Mucosa of stomach (tissue), 1 donor: ENCODE measurements at regions not wholly inside any gene's neighbourhood (a gene's known extent, or its start where the extent isn't known, plus 50 kb on each side); places are given as distances from the start of the nearest gene placed in this dataset.

Source experiments
- H3K27me3 ChIP-seq: one replicate; pipeline ENCODE4 v1.7.0; 2013; ENCODE audit warnings: mild to moderate bottlenecking, low read length; ENCODE audit not compliant: control insufficient read depth, insufficient read depth
- H3K36me3 ChIP-seq: one replicate; pipeline ENCODE4 v1.7.0; 2013; ENCODE audit warnings: low read length; ENCODE audit not compliant: control insufficient read depth, insufficient read depth
- H3K4me1 ChIP-seq: one replicate; pipeline ENCODE4 v1.7.0; 2013; ENCODE audit warnings: mild to moderate bottlenecking, low read length; ENCODE audit not compliant: control insufficient read depth, insufficient read depth
- H3K4me3 ChIP-seq: one replicate; pipeline ENCODE4 v1.7.0; 2013; ENCODE audit warnings: low read length
- H3K9ac ChIP-seq: one replicate; pipeline ENCODE4 v1.7.0; 2013; ENCODE audit warnings: mild to moderate bottlenecking, low read length, moderate library complexity
- H3K9me3 ChIP-seq: one replicate; pipeline ENCODE4 v1.7.0; 2013; ENCODE audit warnings: mild to moderate bottlenecking, low read length, moderate library complexity; ENCODE audit not compliant: control insufficient read depth
- donor health status: Pancreatic carcinoma.

DNA sequence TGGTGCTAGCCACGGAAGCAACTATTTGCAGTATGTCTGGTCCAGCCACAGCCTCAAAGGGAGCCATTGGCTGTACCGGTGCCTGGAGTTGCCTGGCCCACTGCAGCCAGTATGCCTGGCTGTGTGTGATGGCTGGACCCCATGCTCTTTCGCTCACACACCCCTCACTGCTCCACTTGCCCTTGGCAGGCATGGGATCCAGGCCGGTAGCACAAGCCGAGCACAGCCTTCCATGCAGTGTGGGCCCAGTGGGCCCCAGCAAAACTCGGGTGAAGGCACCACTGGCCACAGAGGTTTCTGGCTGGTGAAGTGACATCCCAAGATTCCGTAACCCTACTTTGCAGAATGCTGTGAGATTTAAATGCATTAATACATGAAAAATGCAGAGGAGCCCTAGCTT, 665.8 kb downstream of the PLPP3 start:
- H3K9ac ChIP-seq: no peak overlapping the region
- H3K4me1 ChIP-seq: no peaks in the 10 kb centered on the region
- H3K36me3 ChIP-seq: no peaks in the 10 kb centered on the region
- no peaks in the 10 kb centered on the region for H3K9me3 ChIP-seq
- H3K27me3 ChIP-seq: no peaks in the 10 kb centered on the region
- no peak overlapping the region for H3K4me3 ChIP-seq

GRCh38 chr1:55912438-55912837, 666.9 kb downstream of the PLPP3 start:
- Histone ChIP-seq H3K27me3 (no peaks in the 10 kb centered on the region), H3K36me3 (no peaks in the 10 kb centered on the region), H3K9ac (no peak overlapping the region), H3K9me3 (no peaks in the 10 kb centered on the region), H3K4me1 (no peaks in the 10 kb centered on the region), H3K4me3 (no peak overlapping the region)

DNA sequence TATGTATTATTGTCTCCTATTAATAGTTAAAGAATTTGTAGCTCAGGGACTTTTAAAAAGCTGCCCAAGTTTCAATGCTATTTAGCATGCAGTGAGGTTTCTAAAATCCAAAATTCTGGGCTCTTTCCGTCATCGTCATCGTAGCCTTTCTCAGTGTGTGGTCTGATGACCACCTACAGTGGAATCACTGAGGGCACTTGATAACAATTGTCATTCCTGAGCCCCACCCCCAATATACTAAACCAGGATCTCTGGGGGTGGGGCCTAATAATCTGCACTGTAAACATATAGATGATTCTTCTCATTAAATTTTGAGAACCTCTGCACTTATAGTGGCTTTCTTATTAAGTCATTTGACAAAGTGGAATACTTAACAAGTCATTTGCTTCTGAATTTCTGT, 674.8 kb downstream of the PLPP3 start:
- no peak overlapping the region for H3K9ac ChIP-seq
- H3K36me3 ChIP-seq: no peaks in the 10 kb centered on the region
- no peaks in the 10 kb centered on the region for H3K9me3 ChIP-seq
- H3K4me3 ChIP-seq: no peak overlapping the region
- H3K27me3 ChIP-seq: no peaks in the 10 kb centered on the region
- H3K4me1 ChIP-seq: no peaks in the 10 kb centered on the region

GRCh38 chr1:55898181-55898580, 681.2 kb downstream of the PLPP3 start:
- H3K9ac ChIP-seq: no peak overlapping the region
- H3K27me3 ChIP-seq: no peaks in the 10 kb centered on the region
- no peaks in the 10 kb centered on the region for H3K36me3 ChIP-seq
- H3K9me3 ChIP-seq: no peaks in the 10 kb centered on the region
- H3K4me1 ChIP-seq: no peaks in the 10 kb centered on the region
- no peak overlapping the region for H3K4me3 ChIP-seq

- H3K4me3 ChIP-seq: no peak overlapping the region
- no peaks in the 10 kb centered on the region for H3K9me3 ChIP-seq
- no peaks in the 10 kb centered on the region for H3K36me3 ChIP-seq
- no peak overlapping the region for H3K9ac ChIP-seq
- H3K27me3 ChIP-seq: no peaks in the 10 kb centered on the region
- no peaks in the 10 kb centered on the region for H3K4me1 ChIP-seq
Observed at GRCh38 chr1:55896210-55896609, 681.0 kb upstream of the USP24 start.

DNA sequence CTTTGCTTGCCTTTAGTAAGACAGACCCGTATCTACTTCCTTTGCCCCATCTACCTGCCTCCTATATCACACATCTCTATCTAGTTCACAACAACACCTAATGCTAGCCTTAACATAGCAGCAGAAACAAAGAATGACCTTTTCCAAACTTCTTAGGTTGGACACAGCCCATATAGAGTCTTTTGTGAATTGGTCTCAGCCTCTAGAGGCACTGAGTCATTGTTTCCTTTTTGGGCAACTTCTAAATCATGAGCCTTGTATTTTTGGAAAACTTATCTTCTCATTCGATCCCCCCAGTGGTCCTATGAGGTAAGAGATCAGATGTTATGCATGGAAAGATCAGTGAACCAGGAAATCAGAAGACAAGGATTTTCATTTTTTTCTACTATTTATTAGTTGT, 679.4 kb upstream of the USP24 start:
- H3K36me3 ChIP-seq: no peaks in the 10 kb centered on the region
- no peak overlapping the region for H3K4me3 ChIP-seq
- no peak overlapping the region for H3K9ac ChIP-seq
- no peaks in the 10 kb centered on the region for H3K9me3 ChIP-seq
- H3K4me1 ChIP-seq: no peaks in the 10 kb centered on the region
- H3K27me3 ChIP-seq: no peaks in the 10 kb centered on the region

DNA sequence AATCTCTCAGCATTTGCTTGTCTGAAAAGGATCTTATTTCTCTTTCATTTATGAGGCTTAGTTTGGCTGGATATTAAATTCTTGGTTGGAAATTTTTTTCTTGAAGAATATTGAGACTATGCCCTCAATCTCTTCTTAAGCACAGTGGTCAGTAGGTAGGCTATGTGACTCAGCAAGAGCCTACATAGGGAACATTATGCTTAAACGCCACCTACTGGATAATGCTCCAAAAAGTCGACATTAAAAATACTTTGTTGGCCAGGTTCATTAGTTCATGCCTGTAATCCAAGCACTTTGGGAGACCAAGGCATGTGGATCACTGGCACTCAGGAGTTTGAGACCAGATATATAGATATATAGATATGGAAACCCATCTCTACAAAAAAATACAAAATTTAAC, 678.0 kb upstream of the USP24 start:
- H3K9me3 ChIP-seq: no peaks in the 10 kb centered on the region
- no peak overlapping the region for H3K9ac ChIP-seq
- no peaks in the 10 kb centered on the region for H3K27me3 ChIP-seq
- H3K36me3 ChIP-seq: no peaks in the 10 kb centered on the region
- no peaks in the 10 kb centered on the region for H3K4me1 ChIP-seq
- H3K4me3 ChIP-seq: no peak overlapping the region

GRCh38 chr1:55888685-55889317, 673.6 kb upstream of the USP24 start:
- Histone ChIP-seq H3K36me3 (no peaks in the 10 kb centered on the region), H3K9me3 (no peaks in the 10 kb centered on the region), H3K27me3 (no peaks in the 10 kb centered on the region), H3K4me1 (no peaks in the 10 kb centered on the region), H3K9ac (no peak overlapping the region), H3K4me3 (no peak overlapping the region)

- H3K9ac ChIP-seq: no peak overlapping the region
Observed at GRCh38 chr1:55886856-55887712, 671.9 kb upstream of the USP24 start.

GRCh38 chr1:55885619-55886018, 670.5 kb upstream of the USP24 start:
- H3K36me3 ChIP-seq: no peaks in the 10 kb centered on the region
- no peak overlapping the region for H3K4me3 ChIP-seq
- no peaks in the 10 kb centered on the region for H3K4me1 ChIP-seq
- H3K9ac ChIP-seq: no peak overlapping the region
- H3K27me3 ChIP-seq: no peaks in the 10 kb centered on the region
- no peaks in the 10 kb centered on the region for H3K9me3 ChIP-seq

More at GRCh38 chr1:55886856-55887712, 671.9 kb upstream of the USP24 start:
- H3K4me1 ChIP-seq: no peaks in the 10 kb centered on the region
- no peak overlapping the region for H3K4me3 ChIP-seq
- no peaks in the 10 kb centered on the region for H3K27me3 ChIP-seq
- H3K36me3 ChIP-seq: no peaks in the 10 kb centered on the region
- no peaks in the 10 kb centered on the region for H3K9me3 ChIP-seq

DNA sequence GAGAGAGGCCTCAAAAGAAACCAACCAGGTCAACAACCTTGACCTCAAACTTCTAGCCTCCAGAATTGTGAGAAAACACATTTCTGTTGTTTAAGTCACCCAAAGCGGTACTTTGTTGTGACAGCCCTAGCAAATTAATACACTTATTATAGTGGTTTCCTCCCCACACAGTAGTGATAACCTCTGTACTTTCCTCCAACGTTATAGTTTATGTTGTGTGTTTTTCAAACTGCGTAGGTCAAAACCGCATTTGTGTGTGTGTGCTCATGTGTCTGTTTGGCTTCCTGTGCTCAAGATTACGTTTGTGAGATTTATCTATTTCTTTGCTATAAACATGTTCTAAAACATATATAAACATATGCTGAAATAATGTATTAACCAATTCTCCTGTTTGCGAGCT, 667.8 kb upstream of the USP24 start:
- no peak overlapping the region for H3K4me3 ChIP-seq
- no peaks in the 10 kb centered on the region for H3K36me3 ChIP-seq
- H3K4me1 ChIP-seq: no peaks in the 10 kb centered on the region
- H3K9ac ChIP-seq: no peak overlapping the region
- H3K27me3 ChIP-seq: no peaks in the 10 kb centered on the region
- H3K9me3 ChIP-seq: no peaks in the 10 kb centered on the region

- Histone ChIP-seq H3K4me3 (no peak overlapping the region), H3K36me3 (no peaks in the 10 kb centered on the region), H3K9ac (no peak overlapping the region), H3K9me3 (no peaks in the 10 kb centered on the region), H3K27me3 (no peaks in the 10 kb centered on the region), H3K4me1 (no peaks in the 10 kb centered on the region)
Observed at GRCh38 chr1:55879346-55879745, 664.2 kb upstream of the USP24 start.
